Endothelial cell of umbilical vein (primary cell): ENCODE measurements at regions not wholly inside any gene's neighbourhood (a gene's known extent, or its start where the extent isn't known, plus 50 kb on each side); places are given as distances from the start of the nearest gene placed in this dataset.

Experiments used
- BruUV-seq: library from RNA; stranded (reverse); fragments of 400-500 nt; replicated peaks from 2 replicates; lab custom pipeline; 2021; lab: Mats Ljungman, UMichigan
- CTCF ChIA-PET: fragments of 300-600, 350-600 bp; sonication (Branson Sonifier 250); formaldehyde crosslinking; loops from one replicate; lab custom pipeline; 2021; ENCODE audit warnings: antibody characterized with exemption, inconsistent platforms; lab: Charles Lee
- POLR2A ChIA-PET: fragments of 300-600, 350-600 bp; sonication (Branson Sonifier 250); formaldehyde crosslinking; loops from one replicate; lab custom pipeline; 2021; ENCODE audit warnings: antibody characterized with exemption, inconsistent platforms; lab: Charles Lee
- DNase-seq: peaks from one replicate; pipeline ENCODE4 v3.0.0-alpha.2; 2011; ENCODE audit warnings: low read depth, low spot score
- FAIRE-seq: peaks from 2 replicates; lab custom pipeline; 2011; peaks lifted over from hg19 to GRCh38; lab: Jason Lieb, UNC
- H2AFZ ChIP-seq: 2 replicates; pipeline ENCODE4 v1.6.0; 2012; ENCODE audit warnings: low read depth, low read length, control low read depth, inconsistent platforms
- H3K27ac ChIP-seq: 2 replicates; pipeline ENCODE4 v1.5.1; 2011; ENCODE audit warnings: low read depth, mild to moderate bottlenecking, control low read depth, low read length, moderate library complexity; ENCODE audit not compliant: insufficient read depth
- H3K27me3 ChIP-seq, 2 experiments: 2 replicates each; pipeline versions ENCODE4 v1.6.0 to v1.6.1; 2011; ENCODE audit warnings: low read length in 2 of 2, mixed read lengths in 1 of 2; ENCODE audit not compliant: control insufficient read depth in 2 of 2, insufficient read depth in 2 of 2
- H3K36me3 ChIP-seq, 2 experiments: 2 replicates in 1 of 2; 3 replicates in 1 of 2; pipeline ENCODE4 v1.5.1; 2011; ENCODE audit warnings: low read length in 2 of 2, mild to moderate bottlenecking in 1 of 2, moderate library complexity in 1 of 2; ENCODE audit not compliant: control insufficient read depth in 2 of 2, insufficient read depth in 2 of 2; ENCODE audit errors: extremely low read depth in 1 of 2
- H3K4me1 ChIP-seq: 3 replicates; pipeline ENCODE4 v1.5.1; 2011; ENCODE audit warnings: mild to moderate bottlenecking, low read length; ENCODE audit not compliant: control insufficient read depth, insufficient read depth; ENCODE audit errors: extremely low read depth
- H3K4me2 ChIP-seq: 2 replicates; pipeline ENCODE4 v1.6.1; 2011; ENCODE audit warnings: low read length, control low read depth, mixed read lengths; ENCODE audit not compliant: insufficient read depth
- H3K4me3 ChIP-seq, 3 experiments: fragments of 200-600 bp in 1 of 3; sonication (generic), shearing (Covaris generic) in 1 of 3; replicated peaks in 1 of 3; 2 replicates each; pipeline ENCODE4 v1.5.1; 2011 to 2016; ENCODE audit warnings: control low read depth in 3 of 3, low read length in 3 of 3, mild to moderate bottlenecking in 2 of 3, inconsistent platforms in 1 of 3, low read depth in 1 of 3, moderate library complexity in 1 of 3; ENCODE audit not compliant: insufficient read depth in 1 of 3
- H3K79me2 ChIP-seq: 2 replicates; pipeline ENCODE4 v1.6.0; 2012; ENCODE audit warnings: low read length, inconsistent platforms; ENCODE audit not compliant: control insufficient read depth, insufficient read depth
- H3K9ac ChIP-seq: replicated peaks from 2 replicates; pipeline ENCODE3; 2011; ENCODE audit warnings: low read length, control low read depth; ENCODE audit not compliant: insufficient read depth; ENCODE audit errors: extremely low read depth
- H3K9me1 ChIP-seq: replicated peaks from 3 replicates; pipeline ENCODE4 v1.6.0; 2011; ENCODE audit warnings: mild to moderate bottlenecking, low read length; ENCODE audit not compliant: control insufficient read depth, insufficient read depth; ENCODE audit errors: extremely low read depth
- H3K9me3 ChIP-seq: replicated peaks from 2 replicates; pipeline ENCODE4 v1.5.1; 2012; ENCODE audit warnings: low read length, inconsistent platforms; ENCODE audit not compliant: control insufficient read depth, insufficient read depth
- H4K20me1 ChIP-seq: replicated peaks from 2 replicates; pipeline ENCODE3; 2011; ENCODE audit warnings: mild to moderate bottlenecking, low read length; ENCODE audit not compliant: control insufficient read depth, insufficient read depth; ENCODE audit errors: extremely low read depth
- EZH2 ChIP-seq: IDR thresholded peaks from 2 replicates; pipeline ENCODE4 v1.6.1; 2012; ENCODE audit warnings: borderline replicate concordance, low read depth, mild to moderate bottlenecking, moderate library complexity, low read length, inconsistent platforms; ENCODE audit not compliant: severe bottlenecking
- FOS ChIP-seq: IDR thresholded peaks from 2 replicates; pipeline ENCODE4 v1.6.1; 2011; ENCODE audit warnings: mild to moderate bottlenecking, low read length, moderate library complexity, borderline replicate concordance; ENCODE audit not compliant: insufficient read depth
- GATA2 ChIP-seq: IDR thresholded peaks from 2 replicates; pipeline ENCODE4 v1.7.0; 2011; ENCODE audit warnings: low read depth, mild to moderate bottlenecking, moderate library complexity, mixed read lengths, low read length; ENCODE audit not compliant: insufficient read length, insufficient read depth
- JUN ChIP-seq: IDR thresholded peaks from 2 replicates; pipeline ENCODE4 v1.6.1; 2011; ENCODE audit warnings: borderline replicate concordance, low read depth; ENCODE audit not compliant: insufficient read length, insufficient read depth
- MAX ChIP-seq: IDR thresholded peaks from 2 replicates; pipeline ENCODE4 v1.6.1; 2011; ENCODE audit not compliant: insufficient read depth, insufficient read length
- MYC ChIP-seq: IDR thresholded peaks from one replicate; pipeline ENCODE4 v1.6.1; 2011; ENCODE audit warnings: mild to moderate bottlenecking, low read depth, low read length
- POLR2A ChIP-seq: IDR thresholded peaks from 2 replicates; pipeline ENCODE4 v1.6.1; 2012; ENCODE audit warnings: low read depth, mild to moderate bottlenecking, control low read depth, low read length
- POLR2AphosphoS5 ChIP-seq: IDR thresholded peaks from 2 replicates; pipeline ENCODE4 v1.6.1; 2012; ENCODE audit warnings: low read depth, mild to moderate bottlenecking, control low read depth, low read length, moderate library complexity; ENCODE audit not compliant: insufficient read depth
- dilution Hi-C: fragments of 300-500 bp; cut with MboI; formaldehyde crosslinking; loops from one replicate; pipeline ENCODE4 v1.15.0; 2019; ENCODE audit warnings: low sequenced_read_pairs; ENCODE audit not compliant: extremely low pct_ligation_motif_present
- intact Hi-C: fragments of 100-400 bp; cut with micrococcal nuclease; formaldehyde crosslinking; loops from one replicate; pipeline ENCODE4 v1.10.0; 2022
- TF ChIP-seq, protein P1 (sequence below), 2 donors: IDR thresholded peaks; 1 replicate in 1 of 2; 2 replicates in 1 of 2; pipeline ENCODE4 v1.5.1; 2011; ENCODE audit warnings: low read length in 2 of 2, mild to moderate bottlenecking in 2 of 2, moderate library complexity in 2 of 2, control low read depth in 1 of 2, inconsistent platforms in 1 of 2, low read depth in 1 of 2; ENCODE audit not compliant: insufficient read depth in 1 of 2; ENCODE audit errors: extremely low read depth in 1 of 2

- TF ChIP-seq MYC (no peak), POLR2AphosphoS5 (no peak), EZH2 (no peak), JUN (no peak), GATA2 (no peak), POLR2A (no peak), MAX (no peak), FOS (no peak)
- TF ChIP-seq, protein P1, sequence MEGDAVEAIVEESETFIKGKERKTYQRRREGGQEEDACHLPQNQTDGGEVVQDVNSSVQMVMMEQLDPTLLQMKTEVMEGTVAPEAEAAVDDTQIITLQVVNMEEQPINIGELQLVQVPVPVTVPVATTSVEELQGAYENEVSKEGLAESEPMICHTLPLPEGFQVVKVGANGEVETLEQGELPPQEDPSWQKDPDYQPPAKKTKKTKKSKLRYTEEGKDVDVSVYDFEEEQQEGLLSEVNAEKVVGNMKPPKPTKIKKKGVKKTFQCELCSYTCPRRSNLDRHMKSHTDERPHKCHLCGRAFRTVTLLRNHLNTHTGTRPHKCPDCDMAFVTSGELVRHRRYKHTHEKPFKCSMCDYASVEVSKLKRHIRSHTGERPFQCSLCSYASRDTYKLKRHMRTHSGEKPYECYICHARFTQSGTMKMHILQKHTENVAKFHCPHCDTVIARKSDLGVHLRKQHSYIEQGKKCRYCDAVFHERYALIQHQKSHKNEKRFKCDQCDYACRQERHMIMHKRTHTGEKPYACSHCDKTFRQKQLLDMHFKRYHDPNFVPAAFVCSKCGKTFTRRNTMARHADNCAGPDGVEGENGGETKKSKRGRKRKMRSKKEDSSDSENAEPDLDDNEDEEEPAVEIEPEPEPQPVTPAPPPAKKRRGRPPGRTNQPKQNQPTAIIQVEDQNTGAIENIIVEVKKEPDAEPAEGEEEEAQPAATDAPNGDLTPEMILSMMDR (IDR thresholded peaks at IDR 0.05; ENCODE audit: extremely low read depth in 1 of 2, insufficient read depth in 1 of 2, low read depth in 1 of 2, low read length in 2 of 2), result no peak
Observed at GRCh38 chr11:38256436-38256835, 1658.4 kb upstream of the RAG2 start.

More at GRCh38 chr11:38256436-38256835, 1658.4 kb upstream of the RAG2 start:
- DNase-seq, result no peak
- Histone ChIP-seq H3K4me3 (no peak overlapping the region), H3K9ac (no peak overlapping the region), H3K4me2 (no peak overlapping the region), H2AFZ (no peak overlapping the region), H3K4me1 (no peaks in the 10 kb centered on the region), H3K27me3 (no peaks in the 10 kb centered on the region), H3K9me1 (no peaks in the 10 kb centered on the region), H4K20me1 (no peaks in the 10 kb centered on the region), H3K79me2 (no peaks in the 10 kb centered on the region), H3K9me3 (no peaks in the 10 kb centered on the region), H3K27ac (no peak overlapping the region), H3K36me3 (no peaks in the 10 kb centered on the region)
- dilution Hi-C loops, result no loop called here
- intact Hi-C loops, result no loop called here
- CTCF ChIA-PET, result interaction anchor here (1.5 kb wide), 1 partner anchor 310 kb away, joined by 3 read pairs; no protein-coding TSS in a partner anchor
- no TSS peak for BruUV-seq
- no peak for FAIRE-seq
- POLR2A ChIA-PET, result no interaction called here
